Pancreas (tissue), 10 donors: ENCODE measurements at regions not wholly inside any gene's neighbourhood (a gene's known extent, or its start where the extent isn't known, plus 50 kb on each side); places are given as distances from the start of the nearest gene placed in this dataset.

Source experiments
- ATAC-seq, 4 donors: fragments of 200-7000 bp; cut with Tn5 transposase; one replicate each; pipeline versions ENCODE4 v1.8.0 to v1.9.1; 2020; ENCODE audit warnings: mild to moderate bottlenecking in 4 of 4, moderate library complexity in 4 of 4
- DNase-seq, 6 donors: peaks; one replicate each; pipeline ENCODE4 v3.0.0-alpha.2; 2020
- FAIRE-seq: peaks from 2 replicates; lab custom pipeline; 2012; peaks lifted over from hg19 to GRCh38; lab: Jason Lieb, UNC
- H3K27ac ChIP-seq, 4 donors: fragments of 200-600 bp; sonication (generic); 1 replicate in 3 of 4; 2 replicates in 1 of 4; pipeline versions ENCODE4 v1.5.0 to v1.8.0; 2020
- H3K27me3 ChIP-seq, 4 donors: fragments of 200-600 bp; one replicate each; pipeline ENCODE4 v1.8.0; 2021
- H3K36me3 ChIP-seq, 3 donors: fragments of 200-600 bp; sonication (generic) in 1 of 3; one replicate each; pipeline versions ENCODE4 v1.5.0 to v1.8.0; 2020 to 2021
- H3K4me1 ChIP-seq, 3 donors: fragments of 200-600 bp; one replicate each; pipeline ENCODE4 v1.8.0; 2021
- H3K4me3 ChIP-seq, 4 donors: fragments of 200-600 bp; sonication (generic) in 2 of 4; one replicate each; pipeline versions ENCODE4 v1.5.0 to v1.8.0; 2020 to 2021
- H3K9me3 ChIP-seq, 4 donors: fragments of 200-600 bp; one replicate each; pipeline ENCODE4 v1.8.0; 2021
- WGBS, 2 donors: extraction: QIAGEN DNeasy Blood & Tissue Kit; methylation state at CpG; one replicate each; pipeline ENCODE4 v1.1.7; 2013; 5-methylcytosine and 5-hydroxymethylcytosine counted together
- intact Hi-C, 3 donors: fragments of 100-400 bp; cut with DNase I; formaldehyde crosslinking; loops; one replicate each; pipeline versions ENCODE4 v1.11.1 to v1.14.2; 2022
- TF ChIP-seq, protein P1 (sequence below), 4 donors: fragments of 200-600 bp; sonication (generic) in 3 of 4; IDR thresholded peaks; one replicate each; pipeline versions ENCODE4 v1.5.0 to v1.8.0; 2021; ENCODE audit warnings: antibody characterized with exemption in 4 of 4
- donor health status: healthy with polysubstance abuse.
- donor health status: DM: no; HTN: no; CAD: no; lungs with moderate emphysema.
- donor health status: DM: no; HTN: no; CAD: no.
- donor health status: control.
- donor health status: control.
- donor health status: Bipolar disorder and iron deficiency.
- donor health status: DM: yes; HTN: yes; CAD: no.
- donor health status: DM: no; HTN: no; CAD: no.
- donor health status: DM: no; HTN: no; CAD: no.
- donor health status: DM: yes; HTN: yes; CAD: no.

- intact Hi-C loops = no loop called here
- WGBS, 2 donors = 65 to 73% methylated on average over 2 of the region's 2 CpGs
- TF ChIP-seq, protein P1, sequence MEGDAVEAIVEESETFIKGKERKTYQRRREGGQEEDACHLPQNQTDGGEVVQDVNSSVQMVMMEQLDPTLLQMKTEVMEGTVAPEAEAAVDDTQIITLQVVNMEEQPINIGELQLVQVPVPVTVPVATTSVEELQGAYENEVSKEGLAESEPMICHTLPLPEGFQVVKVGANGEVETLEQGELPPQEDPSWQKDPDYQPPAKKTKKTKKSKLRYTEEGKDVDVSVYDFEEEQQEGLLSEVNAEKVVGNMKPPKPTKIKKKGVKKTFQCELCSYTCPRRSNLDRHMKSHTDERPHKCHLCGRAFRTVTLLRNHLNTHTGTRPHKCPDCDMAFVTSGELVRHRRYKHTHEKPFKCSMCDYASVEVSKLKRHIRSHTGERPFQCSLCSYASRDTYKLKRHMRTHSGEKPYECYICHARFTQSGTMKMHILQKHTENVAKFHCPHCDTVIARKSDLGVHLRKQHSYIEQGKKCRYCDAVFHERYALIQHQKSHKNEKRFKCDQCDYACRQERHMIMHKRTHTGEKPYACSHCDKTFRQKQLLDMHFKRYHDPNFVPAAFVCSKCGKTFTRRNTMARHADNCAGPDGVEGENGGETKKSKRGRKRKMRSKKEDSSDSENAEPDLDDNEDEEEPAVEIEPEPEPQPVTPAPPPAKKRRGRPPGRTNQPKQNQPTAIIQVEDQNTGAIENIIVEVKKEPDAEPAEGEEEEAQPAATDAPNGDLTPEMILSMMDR (IDR thresholded peaks at IDR 0.05) = no peak
- no peaks in the 10 kb centered on the region for H3K4me1 ChIP-seq
- H3K36me3 ChIP-seq = no peaks in the 10 kb centered on the region
- ATAC-seq (no peak), FAIRE-seq (no peak), DNase-seq (no peak)
- H3K27ac ChIP-seq = no peak overlapping the region
- no peak overlapping the region for H3K4me3 ChIP-seq
- H3K9me3 ChIP-seq = no peaks in the 10 kb centered on the region
- no peaks in the 10 kb centered on the region for H3K27me3 ChIP-seq
Observed at GRCh38 chr7:27430105-27430504, 187.5 kb downstream of the EVX1 start.

DNA sequence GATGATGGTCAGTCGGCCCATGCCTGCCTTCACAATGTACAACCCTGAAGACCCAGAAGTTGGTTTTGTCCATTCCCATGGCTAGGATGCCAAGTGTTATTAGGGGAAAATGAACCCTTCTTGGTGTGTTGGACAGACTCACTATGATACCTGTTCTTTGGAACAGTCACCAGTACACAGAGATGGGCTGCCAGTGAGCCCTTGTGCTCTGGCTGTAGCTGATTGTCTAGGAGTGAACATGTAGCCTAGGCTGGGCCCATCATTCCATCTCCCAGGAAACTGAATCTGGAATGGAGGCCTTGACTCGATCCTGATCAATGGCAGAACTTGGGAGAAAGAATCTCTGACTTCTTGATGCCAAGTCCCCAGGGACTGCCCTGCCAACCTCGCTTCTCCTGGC lies 188.9 kb downstream of the EVX1 start:
- no peak for ATAC-seq
- WGBS, 2 donors = 77 to 93% methylated on average over 3 of the region's 3 CpGs
- intact Hi-C loops = no loop called here
- Histone ChIP-seq H3K27ac (no peak overlapping the region), H3K4me3 (no peak overlapping the region), H3K4me1 (no peaks in the 10 kb centered on the region), H3K36me3 (no peaks in the 10 kb centered on the region), H3K9me3 (no peaks in the 10 kb centered on the region), H3K27me3 (no peaks in the 10 kb centered on the region)
- no peak for FAIRE-seq
- no peak for DNase-seq
- TF ChIP-seq, protein P1 (IDR thresholded peaks at IDR 0.05) = no peak

- FAIRE-seq (no peak), DNase-seq (no peak), ATAC-seq (no peak)
- TF ChIP-seq, protein P1 (IDR thresholded peaks at IDR 0.05) = no peak
- 62 to 77% methylated on average over 1 of the region's 1 CpG for WGBS, 2 donors
- Histone ChIP-seq H3K27me3 (no peaks in the 10 kb centered on the region), H3K4me3 (no peak overlapping the region), H3K36me3 (no peaks in the 10 kb centered on the region), H3K4me1 (no peaks in the 10 kb centered on the region), H3K9me3 (no peaks in the 10 kb centered on the region), H3K27ac (no peak overlapping the region)
- intact Hi-C loops = no loop called here
Observed at GRCh38 chr7:27433581-27433980, 191.0 kb downstream of the EVX1 start.

DNA sequence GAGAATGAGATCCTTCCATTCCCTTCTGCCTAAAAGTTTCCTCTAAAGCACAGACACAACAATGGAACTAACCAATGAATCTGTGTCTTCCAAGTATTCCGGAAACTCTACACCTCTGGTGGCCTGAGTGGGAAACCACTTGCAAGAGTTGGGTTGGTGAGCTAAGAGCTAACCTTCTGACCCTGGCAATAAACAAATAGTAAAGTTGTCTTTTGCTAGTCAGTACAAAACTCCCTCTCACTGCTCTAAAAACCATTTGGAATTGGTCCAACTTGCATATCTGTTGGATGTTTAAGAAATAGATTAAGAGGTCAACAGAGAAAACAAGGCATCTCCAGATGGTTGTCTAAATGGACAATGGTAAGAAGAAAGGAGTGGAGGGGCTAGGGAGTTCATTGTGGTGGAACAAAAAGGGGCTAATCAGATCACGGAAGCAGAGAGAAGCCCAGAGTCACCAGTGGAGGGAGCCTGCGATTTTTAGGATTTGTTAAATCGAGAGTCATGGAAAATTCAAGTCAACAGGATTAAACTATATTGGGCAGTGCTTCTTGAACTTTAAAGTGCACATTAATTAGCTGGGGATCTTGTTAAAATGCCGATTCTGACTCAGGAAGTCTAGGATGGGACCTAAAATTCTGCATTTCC lies 192.3 kb downstream of the EVX1 start:
- intact Hi-C loops = no loop called here
- Histone ChIP-seq H3K27me3 (no peaks in the 10 kb centered on the region), H3K36me3 (no peaks in the 10 kb centered on the region), H3K27ac (no peak overlapping the region), H3K9me3 (no peaks in the 10 kb centered on the region), H3K4me1 (no peaks in the 10 kb centered on the region), H3K4me3 (no peak overlapping the region)
- DNase-seq = no peak
- FAIRE-seq = no peak
- no peak for ATAC-seq
- WGBS, 2 donors = 77 to 78% methylated on average over 5 of the region's 5 CpGs
- TF ChIP-seq, protein P1 (IDR thresholded peaks at IDR 0.05) = no peak

DNA sequence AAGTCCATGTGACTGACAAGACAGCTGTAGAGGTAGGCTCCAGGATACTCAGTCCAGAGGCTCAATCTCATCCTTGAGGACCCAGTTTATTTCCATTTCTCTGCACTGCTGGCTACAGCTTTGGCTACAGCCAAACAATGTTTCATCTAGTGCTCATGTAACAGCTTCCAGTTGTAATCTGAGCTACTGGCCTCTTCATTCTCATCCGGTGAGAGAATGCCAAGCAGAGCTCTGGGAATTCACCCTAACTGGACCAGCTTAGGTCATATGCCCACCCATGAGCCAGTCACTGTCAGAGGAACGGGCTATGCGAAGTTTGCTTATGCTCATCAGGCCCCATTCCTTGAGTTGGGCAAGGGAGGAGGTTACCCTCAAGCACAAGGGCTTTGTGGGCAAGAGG lies 192.9 kb downstream of the EVX1 start:
- no peaks in the 10 kb centered on the region for H3K36me3 ChIP-seq
- TF ChIP-seq, protein P1 (IDR thresholded peaks at IDR 0.05) = no peak
- no peak overlapping the region for H3K27ac ChIP-seq
- no peaks in the 10 kb centered on the region for H3K4me1 ChIP-seq
- 57 to 67% methylated on average over 3 of the region's 3 CpGs for WGBS, 2 donors
- FAIRE-seq (no peak), ATAC-seq (no peak), DNase-seq (no peak)
- H3K27me3 ChIP-seq = no peaks in the 10 kb centered on the region
- H3K9me3 ChIP-seq = no peaks in the 10 kb centered on the region
- intact Hi-C loops = no loop called here
- no peak overlapping the region for H3K4me3 ChIP-seq
